ENCODE measurements at regions not wholly inside any gene's neighbourhood (a gene's known extent, or its start where the extent isn't known, plus 50 kb on each side); places are given as distances from the start of the nearest gene placed in this dataset.

DNA sequence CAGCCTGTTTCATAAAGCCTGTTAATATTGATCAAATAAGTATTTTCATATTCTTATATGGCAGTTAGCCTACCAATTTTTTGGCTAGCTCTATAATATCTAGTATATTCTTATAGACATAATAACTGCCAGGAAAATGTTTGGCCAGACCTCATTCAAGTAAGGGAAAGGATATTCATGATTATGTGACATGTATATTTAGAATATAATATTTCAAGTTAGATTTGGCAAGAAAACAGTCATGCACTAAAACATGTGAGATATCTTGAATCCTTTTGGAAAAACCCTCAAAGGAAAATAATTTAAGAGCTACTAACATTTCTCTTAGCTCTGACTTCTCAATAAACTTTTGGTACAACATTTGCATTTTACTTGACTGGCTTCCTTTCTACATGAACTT lies 694.1 kb downstream of the PLCL1 start:
- DNase-seq (ENCODE audit: low read depth), result no peak

DNA sequence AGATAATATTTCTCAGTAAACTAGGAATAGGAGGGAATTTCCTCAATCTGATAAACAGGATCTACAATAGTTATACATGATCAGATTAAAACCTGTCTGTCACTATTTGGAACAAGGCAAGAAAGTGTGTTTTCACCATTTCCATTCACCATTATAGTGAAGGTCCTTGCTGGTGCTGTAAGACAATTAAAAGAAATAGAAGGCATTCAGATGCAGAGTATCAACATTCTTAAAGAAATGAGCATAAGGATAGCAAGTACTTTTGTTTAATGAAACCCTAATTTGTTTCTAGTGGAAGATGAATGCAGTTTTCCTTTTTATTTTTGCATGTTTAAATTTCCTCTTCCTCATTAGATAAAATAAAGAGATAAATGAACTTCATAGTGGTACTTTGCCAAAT lies 693.7 kb downstream of the PLCL1 start:
- no peak for DNase-seq (ENCODE audit: low read depth)

DNA sequence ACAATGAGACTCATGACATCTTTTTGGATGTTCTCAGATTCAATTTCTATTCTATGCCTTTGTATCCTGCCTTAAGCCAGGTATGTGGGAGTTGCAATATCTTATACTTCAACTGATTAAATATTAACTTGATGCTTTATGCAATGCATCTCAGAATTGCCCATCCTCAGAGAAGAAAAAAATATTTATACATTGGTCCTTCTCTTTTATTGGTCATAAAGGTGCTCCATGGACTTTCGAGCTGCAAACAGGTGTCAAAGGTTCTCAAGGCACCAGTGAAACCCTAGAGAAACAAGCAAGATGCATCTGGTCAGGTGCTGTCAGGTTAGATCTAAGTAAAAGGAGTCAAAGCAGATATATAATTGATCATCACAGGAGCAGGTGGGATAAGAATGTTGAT lies 690.5 kb downstream of the PLCL1 start:
- no peak for DNase-seq (ENCODE audit: low read depth)

DNA sequence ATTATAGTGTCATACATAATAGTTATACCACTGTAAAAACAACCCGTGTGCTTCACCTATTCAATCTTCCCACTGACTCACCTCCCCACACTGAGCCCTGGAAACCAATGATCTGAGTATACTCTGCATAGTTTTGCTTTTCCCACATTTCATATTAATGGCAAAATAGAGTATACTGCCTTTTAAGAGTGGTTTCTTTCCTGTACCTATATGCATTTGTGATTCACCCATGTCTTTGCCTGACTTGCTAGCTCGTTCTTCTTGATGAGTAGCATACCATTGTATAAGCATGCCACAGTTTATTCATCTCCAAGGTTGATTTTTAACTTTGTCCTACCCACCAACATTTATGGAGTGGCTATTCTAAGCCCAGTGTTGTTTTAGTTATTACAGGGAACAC lies 686.4 kb downstream of the PLCL1 start:
- DNase-seq (ENCODE audit: low read depth), result no peak

DNA sequence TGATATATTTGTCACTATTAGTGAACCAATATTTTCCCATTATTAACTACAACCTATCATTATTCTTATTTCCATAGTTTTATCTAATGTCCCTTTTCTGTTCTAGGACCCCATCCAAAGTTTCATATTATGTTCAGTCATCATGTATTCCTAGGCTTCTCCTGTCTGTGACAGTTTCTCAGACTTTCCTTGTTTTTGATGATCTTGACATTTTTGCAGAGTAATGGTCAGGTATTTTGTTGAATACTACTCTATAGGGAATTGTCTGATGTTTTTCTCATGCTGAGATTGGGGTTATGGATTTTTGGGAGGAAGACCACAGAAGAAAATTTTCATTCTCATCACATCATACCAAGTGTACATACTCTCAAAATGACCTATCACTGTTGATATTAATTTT lies 684.6 kb downstream of the PLCL1 start:
- DNase-seq (ENCODE audit: low read depth), result no peak

DNA sequence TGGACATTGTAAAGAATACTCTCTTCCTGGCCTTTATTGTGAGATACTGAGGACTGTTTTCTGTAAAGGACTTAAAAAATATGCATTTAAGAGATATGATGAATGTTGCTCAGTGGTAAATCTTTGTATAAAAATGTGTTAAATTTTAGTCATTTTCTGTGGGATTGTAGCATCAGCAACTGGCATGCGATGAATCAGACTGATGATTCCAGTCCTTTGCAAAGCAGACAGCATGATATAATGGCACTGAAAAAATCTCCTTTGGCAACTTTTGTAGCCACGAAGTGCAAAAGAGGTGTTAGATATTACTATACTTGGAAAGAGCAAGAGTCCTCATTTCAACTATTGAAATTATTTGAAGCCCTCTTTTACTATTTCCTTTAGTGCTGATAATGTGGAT lies 678.7 kb downstream of the PLCL1 start:
- DNase-seq (ENCODE audit: low read depth), result no peak

DNA sequence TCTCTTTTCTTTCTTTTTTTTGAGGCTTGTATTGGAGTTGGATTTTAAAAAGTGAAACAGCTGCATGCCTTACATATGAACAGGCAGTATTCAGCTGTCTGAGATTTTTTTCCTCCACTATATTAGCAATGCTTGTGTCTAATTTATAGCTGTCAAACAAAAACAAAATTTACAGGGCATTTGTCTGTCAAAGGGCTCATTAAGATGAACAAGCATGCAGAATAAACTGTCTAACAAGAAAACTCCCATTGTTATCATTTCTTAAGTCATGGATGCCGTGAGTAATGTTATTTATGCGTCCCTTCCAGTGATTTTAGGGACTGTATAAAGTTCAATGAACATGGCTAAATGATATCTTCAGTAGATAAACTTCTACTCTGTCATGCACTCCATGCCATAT lies 674.7 kb downstream of the PLCL1 start:
- no peak for DNase-seq (ENCODE audit: low read depth)

DNA sequence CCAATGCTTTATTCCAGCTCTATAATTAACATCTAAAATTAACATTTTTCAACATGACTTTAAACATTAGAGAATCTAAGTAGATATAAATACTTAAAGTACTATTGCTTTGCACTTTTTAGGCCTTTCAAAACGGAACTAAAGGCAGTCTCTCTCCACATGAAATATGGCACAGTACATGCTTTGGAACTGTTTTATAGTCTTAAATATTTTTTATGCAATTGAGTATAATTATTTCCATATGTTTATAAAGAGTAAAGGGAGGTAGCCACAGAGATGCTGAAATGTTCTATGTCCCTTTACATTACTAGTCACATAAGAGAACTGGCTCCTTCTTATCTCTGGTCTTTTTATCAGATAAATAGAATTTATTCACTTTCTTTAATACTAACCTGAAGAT lies 674.0 kb downstream of the PLCL1 start:
- no peak for DNase-seq (ENCODE audit: low read depth)

DNA sequence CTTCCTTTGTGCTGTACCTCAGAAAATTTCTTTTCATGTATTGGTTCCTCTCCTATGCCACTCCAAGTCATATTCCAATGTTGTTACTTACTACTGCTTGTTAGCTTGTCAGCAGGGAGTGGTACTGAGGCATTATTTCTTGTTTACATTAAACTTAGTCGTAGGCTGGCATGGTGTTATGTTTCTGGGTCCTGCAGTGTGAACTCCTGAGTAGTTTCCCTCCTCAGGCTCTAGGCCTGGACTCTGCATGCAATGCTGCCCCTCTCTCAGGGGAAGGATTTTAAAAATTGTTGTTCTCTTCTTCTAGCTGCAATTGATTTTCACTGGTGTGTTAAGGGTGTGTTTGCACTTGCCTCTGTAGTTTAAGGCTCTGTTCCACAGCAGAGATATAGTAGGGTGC lies 671.6 kb downstream of the PLCL1 start:
- no peak for DNase-seq (ENCODE audit: low read depth)

DNA sequence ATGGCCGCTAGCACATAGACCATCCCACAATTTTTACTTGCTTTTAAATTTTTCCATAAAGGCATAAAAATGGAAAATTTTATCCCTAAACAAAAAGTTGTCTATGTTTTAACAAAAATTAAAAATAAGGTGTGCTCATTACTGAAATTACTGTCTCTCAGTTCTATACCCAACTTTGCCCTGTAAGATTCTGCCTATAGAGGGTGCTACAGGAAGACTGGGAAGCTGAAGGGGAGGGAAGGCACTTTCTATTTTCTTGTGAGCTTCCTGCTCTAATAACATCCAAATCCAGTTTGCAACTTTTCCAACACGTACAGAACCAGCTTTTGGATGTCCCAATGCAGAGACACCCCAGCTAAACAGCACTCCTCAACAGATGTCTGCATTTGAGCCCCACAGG lies 666.9 kb downstream of the PLCL1 start:
- no peak for DNase-seq (ENCODE audit: low read depth)

DNA sequence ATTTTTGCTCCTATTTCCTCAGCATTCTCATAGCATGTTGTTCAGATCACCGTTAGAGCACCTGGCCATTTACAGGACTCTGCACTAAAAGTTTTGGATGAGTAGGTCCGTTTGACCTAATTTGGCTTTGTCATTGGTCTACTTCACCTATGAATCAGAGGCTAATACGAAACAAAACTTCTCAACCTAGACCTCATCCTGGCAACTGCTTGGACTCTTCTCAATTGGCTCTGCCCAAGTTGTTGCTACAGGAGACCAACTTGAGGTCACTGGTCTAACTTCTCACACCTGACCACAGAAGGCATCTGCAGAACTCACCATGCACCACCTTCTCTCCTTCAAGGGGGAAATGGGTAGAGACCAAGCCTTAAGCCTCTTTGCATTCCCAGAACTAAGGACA lies 663.7 kb downstream of the PLCL1 start:
- no peak for DNase-seq (ENCODE audit: low read depth)

DNA sequence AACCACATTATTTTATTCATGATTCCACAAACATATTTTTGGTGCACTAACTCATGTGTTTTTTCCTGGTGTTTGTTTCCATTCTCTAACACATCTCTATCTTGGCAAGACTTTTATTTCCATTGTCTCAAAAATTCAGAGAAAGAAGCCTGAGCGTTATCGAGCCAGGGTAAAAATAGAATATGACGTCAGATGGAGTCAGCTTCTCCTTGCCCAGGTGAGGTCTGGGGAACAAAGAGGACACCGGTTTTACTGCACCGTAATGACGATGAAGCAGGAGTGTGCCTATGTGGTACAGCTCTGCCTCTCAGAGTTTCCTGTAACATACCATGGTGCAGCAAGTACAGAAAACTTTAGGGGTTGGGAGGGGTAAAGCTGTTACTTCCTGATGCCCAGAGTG lies 661.6 kb downstream of the PLCL1 start:
- no peak for DNase-seq (ENCODE audit: low read depth)

DNA sequence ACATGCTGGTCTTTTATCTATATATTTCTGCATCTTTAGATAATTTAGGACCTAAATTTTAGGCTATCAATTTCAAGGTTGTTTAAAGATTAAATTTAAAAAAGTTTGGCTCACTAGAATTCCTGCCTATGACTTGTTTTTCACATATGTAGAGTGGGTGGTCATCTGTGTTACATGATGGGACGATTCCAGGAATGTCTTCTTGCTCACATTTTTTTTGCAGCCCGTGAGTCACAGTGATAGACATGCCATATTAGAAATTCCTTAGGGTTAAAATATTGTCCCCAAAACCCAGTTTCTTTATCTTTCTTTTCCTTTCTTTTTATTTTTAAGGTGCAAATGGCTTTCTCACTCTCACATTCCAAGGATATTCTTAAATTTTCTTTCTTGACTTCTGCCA lies 652.0 kb downstream of the PLCL1 start:
- no peak for DNase-seq (ENCODE audit: low read depth)

DNA sequence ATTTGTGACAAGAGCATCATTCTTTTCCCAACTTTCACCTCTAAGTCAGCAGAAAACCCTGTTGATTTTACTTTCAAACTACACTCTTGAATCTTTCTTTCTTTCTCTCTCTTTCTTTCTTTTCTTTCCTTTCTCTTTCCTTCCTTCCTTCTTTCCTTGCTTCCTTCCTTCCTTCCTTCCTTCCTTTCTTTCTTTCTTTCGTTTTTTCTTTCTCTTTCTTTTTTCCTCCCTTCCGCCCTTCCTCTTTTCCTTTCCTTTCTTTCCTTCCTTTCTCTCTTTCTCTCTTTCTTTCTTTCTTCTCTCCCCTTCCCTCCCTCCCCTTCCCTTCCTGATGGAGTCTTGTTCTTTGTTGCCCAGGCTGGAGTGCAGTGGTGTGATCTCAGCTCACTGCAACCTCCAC lies 649.5 kb downstream of the PLCL1 start:
- no peak for DNase-seq (ENCODE audit: low read depth)

DNA sequence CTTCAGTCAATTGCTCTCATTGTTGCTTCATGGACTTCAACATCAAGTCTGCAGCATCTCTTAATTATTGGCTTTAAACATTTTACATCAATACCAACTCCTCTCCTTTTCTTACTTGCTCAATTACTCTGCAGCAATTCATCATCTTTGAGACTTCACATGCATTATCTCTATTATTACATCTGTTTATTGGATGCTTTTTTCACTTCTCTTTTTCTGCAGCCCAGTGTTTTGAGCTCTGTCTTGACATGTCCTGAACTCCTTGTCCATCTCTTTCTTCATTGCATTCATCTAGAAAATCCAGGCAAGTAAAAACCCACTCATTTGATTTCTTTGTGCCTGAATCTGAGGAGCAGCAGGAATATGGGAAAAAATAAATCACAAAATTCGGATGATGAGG lies 647.9 kb downstream of the PLCL1 start:
- no peak for DNase-seq (ENCODE audit: low read depth)

DNA sequence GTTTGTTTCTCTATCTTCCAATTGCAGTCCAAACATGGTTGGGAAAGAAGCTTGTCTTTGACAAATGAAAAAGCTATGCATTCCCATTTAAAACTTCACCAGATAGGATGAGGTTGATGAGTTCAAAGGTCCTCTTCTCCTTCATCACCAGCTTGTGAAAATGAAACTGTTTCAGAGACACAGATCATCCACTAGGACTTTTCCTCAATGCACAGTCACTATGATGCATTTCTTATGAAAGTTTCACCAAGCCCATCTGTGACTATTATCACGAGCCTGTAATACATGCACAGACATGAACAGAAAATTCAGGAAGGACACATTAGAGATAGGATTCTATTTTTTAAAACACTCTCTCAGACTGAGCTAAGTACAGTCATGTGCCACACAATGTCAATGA lies 644.4 kb downstream of the PLCL1 start:
- DNase-seq (ENCODE audit: low read depth), result no peak

DNA sequence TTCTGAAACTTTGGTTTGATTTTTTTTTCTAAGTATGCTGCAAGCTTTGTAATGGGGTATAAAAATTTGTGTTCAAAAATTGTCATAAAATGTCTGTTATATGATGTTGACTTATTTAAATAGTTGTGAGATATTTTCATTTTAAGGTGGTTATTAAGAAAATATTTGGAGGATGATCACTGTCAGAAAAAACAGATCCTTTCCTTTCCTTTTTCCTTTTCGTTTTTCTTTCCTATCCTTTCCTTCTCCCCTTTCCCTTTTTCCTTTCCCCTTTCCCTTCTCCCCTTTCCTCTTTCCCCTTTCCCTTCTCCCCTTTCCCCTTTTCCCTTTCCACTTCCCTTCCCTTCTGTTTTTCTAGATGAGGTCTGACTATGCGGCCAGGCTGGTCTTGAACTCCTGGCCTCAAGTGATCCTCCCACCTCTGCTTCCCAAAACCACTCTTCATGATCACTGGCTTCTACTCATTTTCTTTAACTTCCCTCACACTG lies 640.5 kb downstream of the PLCL1 start:
- DNase-seq (ENCODE audit: low read depth), result no peak

DNA sequence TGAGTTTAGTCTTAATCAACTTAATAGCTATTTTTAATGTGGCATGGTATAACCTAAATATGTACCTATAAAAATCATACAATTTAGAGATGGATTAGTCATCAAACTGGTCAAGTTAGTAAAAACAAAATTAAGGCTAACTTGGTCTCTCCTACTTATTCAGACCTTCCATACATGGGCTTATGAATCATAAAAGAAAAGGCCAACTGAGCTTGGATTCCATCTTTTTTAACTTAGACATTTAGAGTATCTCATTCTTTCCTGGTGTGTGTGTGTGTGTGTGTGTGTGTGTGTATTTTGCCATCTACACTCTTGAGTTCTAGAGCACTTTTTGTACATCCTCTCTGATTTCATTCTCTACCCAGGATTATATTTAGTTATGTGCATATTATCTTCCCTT lies 637.5 kb downstream of the PLCL1 start:
- peak; percentile 13 for DNase-seq (ENCODE audit: low read depth)

DNA sequence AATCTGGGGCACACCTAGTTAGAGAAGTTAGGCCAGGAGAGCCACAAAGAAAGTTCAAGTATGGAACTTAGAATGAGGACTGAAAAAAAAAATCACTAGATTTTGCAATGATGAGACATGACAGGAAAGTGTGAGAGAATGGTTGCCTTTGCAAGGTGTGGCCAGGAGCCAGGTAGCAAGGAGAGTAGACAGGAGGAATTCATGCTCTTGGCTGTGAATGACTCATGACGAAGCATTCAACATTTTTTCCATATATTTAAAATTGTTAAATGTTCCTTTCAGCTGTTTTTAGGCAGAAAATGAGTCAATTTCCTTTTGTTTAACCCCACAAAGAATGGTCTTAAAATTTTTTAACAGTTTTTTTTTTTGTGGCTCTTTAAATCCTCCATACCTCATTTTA lies 636.9 kb downstream of the PLCL1 start:
- no peak for DNase-seq (ENCODE audit: low read depth)

DNA sequence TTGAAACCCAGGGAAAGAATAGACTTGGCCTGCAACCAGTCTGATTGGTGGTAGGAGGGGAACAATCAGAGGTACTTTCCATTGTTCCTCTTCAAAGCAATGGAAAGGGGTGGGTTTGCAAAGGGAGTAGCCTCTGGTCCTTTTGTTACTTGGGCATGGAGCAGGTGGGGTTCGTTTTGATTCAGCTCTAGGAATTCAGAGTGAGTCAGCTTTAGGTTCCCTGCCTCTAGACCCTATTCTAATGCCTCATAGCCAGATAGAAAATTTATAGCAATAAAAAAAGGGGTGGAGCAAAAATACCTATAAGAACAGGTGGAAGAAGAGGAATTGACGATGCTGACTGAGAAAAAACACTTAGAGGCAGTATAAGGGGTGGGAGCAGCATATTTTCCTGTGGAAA lies 636.4 kb downstream of the PLCL1 start:
- no peak for DNase-seq (ENCODE audit: low read depth)

DNA sequence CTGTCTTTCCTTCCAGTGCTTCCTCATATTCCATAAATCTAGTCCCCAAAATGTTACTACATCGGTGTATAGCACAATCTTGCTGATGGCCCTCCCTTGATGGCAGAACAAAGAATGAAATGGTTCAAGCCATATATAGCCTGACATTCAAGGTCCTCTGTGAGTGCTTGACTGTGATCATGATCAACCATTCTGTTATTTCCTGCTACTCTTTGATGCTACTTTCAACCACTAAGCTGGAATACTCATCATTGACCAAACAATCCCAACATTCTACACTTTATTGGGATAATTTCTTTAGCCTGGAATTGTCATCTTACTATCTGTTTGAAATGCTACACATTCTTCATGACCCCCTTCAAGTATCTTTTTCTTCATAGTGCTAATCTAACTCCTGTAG lies 633.9 kb downstream of the PLCL1 start:
- DNase-seq (ENCODE audit: low read depth), result no peak

DNA sequence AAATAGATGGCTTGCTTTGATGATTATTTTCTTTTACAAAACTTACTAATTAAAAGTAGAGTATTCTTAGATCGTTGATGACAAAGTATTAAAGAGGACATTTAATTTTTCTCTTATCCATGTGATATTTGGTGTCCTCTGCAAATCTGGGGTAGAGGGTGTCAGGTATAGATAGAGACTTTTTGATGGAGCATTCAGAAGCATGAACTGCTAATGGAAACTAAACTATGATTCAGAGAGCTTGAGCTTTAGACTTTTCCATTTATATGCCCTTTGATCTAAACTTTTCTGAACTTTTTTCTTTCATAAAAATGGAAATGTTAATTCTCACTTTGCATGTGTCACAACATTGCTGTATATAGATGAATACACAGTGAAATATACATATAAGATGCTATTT lies 619.7 kb downstream of the PLCL1 start:
- no peak for DNase-seq (ENCODE audit: low read depth)

DNA sequence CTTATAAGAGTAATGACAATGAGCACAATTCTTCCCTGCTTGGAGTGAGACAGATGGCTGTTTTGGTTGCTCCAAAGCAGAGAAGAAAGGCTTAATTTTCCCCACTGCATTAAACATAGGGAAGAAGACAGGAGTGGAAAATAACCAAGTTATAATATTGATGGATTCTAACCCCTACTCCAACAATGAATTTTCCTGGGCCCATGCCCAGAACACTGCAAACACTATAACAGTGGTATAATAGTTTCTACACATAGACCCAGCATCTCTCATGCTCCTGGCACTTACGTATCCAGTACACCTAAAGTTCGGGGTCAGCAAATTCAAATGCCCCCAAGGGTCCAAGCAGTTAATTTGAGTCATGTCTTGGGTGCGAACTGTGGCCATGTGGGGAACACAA lies 613.4 kb downstream of the PLCL1 start:
- no peak for DNase-seq (ENCODE audit: low read depth)

DNA sequence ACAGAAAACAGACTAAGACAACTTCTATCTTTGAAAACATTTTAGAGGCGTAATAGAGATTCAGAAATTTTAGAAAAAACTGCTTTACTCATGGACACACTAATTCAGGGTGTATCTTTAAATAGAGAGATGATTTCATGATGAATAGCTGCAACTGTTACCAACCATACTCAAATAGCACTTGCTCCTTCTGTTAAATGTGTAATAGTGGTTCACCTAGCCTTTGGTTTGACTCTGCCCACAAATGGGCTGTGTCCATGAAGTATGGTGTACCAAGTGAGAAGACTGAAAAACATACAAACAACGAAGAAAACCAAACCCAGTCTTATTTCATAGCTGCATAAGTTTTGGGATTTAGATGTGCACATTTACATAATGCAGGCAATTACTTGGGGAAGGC lies 610.6 kb downstream of the PLCL1 start:
- no peak for DNase-seq (ENCODE audit: low read depth)

DNA sequence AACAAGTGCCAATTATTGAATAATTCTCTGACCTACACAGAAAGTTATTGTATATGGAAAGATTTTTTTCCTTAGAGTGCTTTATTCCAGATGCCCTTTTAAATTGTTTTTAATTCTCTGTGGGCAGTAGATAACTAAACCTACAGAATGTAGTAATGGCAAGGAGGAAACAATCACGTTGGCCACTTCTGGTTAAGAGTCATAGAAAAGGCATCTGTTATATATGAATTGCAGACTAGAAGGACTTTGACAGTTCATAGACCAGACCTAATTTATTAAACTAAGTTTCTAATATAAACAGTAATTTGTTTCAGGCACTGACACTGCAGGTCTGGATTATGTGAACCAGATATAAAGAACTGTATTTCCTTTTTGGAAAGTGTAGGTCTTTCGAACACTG lies 607.5 kb downstream of the PLCL1 start:
- DNase-seq (ENCODE audit: low read depth), result no peak
